Endometrium (tissue), 2 donors: ENCODE measurements at regions not wholly inside any gene's neighbourhood (a gene's known extent, or its start where the extent isn't known, plus 50 kb on each side); places are given as distances from the start of the nearest gene placed in this dataset.

Experiments used
- FAIRE-seq: peaks from 2 replicates; lab custom pipeline; 2012; peaks lifted over from hg19 to GRCh38; lab: Jason Lieb, UNC
- donor health status: control.
- donor health status: control.

GRCh38 chr17:83144421-83145357 lies 65.3 kb downstream of the METRNL start:
- FAIRE-seq: no peak

DNA sequence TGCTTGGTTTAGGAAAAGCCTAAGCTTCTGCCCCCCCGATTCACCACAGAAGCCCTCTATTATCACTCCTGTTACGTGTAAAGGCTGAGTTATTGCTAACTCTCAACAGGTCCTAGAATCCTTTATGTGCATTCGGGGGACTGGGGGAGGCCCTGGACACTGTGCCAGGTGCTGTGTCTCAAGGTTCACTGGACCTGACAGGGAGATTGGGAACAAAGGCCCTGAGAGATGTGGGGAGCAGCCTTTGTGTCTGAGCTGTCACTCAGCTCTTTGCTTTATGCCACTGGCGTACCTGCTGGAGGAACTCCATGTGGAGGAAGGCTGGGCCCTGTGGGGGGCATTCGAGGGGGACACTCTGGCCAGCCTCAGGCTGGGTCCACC lies 65.9 kb downstream of the METRNL start:
- no peak for FAIRE-seq

DNA sequence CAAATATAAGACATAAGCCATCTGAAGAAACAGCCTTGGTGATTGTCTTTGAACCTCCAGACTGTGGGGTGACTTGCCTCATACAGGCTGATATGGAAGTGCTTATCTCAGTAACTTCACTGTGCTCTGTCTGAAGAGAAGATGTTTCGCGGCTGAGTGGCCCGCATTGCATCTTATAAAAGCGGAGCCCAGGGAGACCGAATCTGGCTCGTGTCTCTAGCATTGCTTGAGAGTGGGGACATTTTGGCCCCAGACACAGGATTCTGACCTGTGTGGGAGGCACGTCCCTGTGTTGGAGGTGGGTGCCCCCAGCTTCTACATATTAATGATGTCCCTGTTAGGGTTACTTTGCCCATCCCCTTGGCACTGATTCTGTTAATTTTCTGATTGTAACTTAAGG lies 66.4 kb downstream of the METRNL start:
- FAIRE-seq: no peak

DNA sequence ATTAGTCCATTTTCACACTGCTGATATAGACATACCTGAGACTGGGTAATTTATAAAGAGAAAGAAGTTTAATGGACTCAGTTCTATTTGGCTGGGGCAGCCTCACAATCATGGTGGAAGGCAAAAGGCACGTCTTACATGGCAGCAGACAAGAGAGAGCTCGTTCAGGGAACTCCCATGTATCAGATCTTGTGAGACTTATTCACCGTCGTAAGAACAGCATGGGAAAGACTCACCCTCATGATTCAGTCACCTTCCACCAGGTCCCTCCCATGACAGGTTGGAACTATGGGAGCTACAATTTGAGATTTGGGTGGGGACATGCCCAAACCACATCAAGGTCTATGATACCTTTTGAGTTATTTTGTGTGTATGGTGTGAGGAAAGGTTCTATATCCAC lies 66.9 kb downstream of the METRNL start:
- FAIRE-seq: no peak

DNA sequence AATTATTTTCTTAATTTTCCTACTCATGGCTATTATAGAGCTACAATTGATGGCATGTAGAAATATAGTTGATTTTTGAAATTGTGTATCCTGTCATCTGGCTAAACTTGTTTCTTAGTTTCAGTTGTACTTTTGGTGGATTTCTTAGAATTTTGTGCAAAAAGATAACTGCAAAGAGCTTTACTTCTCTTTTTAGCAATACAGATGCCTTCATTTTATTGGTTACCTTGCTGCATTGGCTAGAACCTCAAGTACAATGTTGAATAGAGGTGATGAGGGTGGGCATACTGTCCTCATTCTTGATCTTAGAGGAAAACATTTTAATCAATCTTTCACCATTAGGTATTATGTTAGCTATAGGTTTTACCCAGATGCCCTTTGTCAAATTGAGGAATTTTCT lies 67.9 kb downstream of the METRNL start:
- FAIRE-seq: no peak

DNA sequence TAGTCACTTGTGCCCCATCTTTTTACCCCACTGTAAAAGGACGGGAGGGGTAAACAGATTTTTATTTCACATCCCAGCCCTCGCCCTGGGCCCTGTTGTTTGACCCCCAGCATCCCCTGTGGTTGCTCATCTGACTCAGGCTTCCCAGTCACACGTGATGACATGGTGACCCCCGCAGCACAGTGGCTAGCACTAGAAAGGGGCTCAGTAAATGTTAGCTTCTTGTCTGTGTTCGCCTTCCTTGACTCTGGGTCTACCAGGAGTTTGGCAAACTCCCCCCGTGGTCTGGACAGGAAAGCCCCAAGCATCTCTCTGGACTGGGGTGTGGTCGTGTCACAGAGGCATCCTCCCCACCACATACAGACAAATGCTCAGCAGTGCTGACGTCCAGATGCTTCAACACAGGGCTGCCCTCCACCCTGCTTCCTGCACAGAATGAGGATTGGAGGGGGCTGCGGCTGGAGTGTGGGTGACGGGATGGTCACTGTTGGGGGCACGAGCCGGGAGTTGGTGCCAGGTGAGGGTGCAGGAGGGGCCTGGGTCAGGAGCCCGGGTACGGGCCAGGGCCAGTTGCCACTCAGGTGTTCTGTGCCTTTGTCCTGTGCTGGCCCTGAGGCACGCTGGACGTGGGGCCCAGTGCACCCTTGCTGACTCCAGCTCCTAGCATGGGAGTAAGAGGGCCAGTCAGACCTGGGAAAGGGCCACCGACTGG lies 69.1 kb downstream of the METRNL start:
- FAIRE-seq: no peak

DNA sequence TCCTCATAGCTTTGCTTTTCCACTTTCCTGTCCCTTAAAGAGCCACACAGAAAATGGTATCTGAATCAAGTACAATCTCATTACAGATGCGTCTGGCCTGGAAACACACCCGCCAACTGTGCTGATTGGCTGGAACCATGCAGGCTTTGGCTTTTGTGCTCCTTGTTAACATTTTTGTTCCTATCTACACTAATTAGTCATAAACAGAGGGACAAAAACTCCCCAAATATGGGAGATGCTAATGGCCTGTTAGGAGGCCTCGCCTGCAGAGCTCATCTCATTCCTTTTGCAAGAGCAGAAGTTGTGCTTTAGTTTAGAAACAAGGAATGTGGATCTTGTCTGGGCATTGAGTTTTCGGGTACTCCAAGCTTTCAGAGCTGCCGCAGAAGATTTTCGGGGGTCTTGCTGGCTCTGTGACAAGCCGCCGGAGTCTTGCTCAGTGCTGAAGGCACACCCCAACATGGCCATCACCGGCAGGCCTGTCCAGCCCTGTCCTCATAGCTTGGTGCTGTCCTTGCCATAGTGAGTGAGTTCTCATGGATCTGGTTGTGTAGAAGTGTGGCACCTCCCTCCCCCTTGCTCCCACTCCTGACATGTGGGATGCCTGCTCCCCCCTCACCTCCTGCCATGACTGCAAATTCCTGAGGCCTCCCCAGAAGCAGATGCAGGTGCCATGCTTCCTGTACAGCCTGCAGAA lies 69.8 kb downstream of the METRNL start:
- no peak for FAIRE-seq

DNA sequence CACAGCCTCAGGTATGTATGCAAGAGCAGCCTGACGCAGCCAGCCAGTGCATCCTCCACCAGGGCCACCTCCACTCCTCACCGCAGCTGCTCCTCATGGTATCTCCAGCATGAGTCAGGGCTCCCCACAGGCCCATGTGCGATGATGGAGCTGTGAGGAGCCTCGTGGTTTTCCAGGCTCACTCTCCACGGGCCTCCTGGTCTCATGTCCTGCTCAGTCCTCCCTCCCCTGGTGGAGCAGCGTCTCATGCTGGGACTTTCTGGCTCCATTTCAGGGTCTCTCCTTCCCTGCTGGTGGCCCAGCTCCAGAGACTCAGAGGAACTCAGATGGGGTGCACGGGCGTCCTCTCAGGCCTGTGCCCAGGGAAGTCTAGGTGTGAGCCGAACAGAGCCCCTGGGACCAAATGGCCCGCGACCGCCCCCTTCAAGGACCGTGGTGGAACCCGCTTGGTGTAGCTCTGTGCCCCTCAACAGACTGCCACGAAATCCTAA lies 70.4 kb downstream of the METRNL start:
- FAIRE-seq: no peak

GRCh38 chr17:83150369-83151055 lies 71.1 kb downstream of the METRNL start:
- FAIRE-seq: no peak

DNA sequence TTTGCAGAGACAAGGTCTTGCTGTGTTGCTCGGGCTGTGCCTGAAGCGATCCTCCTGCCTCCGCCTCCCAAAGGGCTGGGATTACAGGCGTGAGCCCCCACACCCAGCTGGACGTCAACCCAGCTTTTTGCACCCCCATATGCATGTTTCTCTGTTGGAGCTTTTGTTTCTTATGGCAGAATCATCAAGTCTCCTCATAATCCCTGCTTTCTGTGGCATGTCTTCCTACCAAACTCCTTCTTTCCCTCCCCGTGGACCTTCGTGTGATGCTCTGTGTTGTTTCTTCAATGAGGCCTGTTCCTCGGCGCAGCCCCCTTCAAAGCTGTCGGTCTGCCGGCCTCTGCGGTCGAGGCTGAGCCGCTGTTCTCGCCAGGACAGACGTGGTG lies 71.6 kb downstream of the METRNL start:
- no peak for FAIRE-seq

DNA sequence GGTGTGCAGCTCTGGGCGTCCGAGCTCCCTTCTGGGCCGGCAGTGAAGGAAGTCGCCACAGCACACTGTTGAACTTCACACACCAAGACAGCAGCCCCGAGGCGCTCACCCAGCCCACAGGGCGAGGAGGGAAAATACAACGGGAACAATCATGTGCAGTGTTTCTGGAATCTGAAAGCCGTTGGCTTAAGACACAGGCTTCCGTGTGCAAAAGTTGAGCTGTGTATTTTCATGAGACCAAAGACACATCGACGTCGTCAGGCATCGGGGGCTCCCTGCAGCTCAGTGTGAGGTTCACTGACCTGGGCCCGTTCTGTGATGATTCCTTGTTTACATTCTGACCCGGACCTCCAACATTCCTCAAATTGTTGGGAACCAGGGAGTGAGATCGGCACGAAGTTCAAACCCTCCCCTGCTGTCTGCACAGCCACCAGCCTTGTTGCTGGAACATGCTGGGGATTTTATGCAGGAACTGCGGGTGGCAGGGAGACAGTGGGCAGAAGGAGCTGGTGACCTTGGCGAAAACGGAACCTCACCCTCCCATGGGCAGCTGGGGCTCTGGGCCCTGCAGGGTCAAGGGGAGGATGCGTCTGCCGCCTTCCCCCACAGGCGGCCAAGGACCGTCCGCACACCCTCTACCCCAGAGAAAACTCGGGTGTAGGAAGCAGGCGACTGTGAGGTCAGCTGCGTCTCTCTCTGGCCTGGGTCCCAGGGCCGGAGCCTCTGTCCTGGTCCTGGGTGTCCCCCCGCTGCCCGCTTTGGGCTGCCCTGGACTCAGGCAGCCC lies 72.2 kb downstream of the METRNL start:
- no peak for FAIRE-seq

DNA sequence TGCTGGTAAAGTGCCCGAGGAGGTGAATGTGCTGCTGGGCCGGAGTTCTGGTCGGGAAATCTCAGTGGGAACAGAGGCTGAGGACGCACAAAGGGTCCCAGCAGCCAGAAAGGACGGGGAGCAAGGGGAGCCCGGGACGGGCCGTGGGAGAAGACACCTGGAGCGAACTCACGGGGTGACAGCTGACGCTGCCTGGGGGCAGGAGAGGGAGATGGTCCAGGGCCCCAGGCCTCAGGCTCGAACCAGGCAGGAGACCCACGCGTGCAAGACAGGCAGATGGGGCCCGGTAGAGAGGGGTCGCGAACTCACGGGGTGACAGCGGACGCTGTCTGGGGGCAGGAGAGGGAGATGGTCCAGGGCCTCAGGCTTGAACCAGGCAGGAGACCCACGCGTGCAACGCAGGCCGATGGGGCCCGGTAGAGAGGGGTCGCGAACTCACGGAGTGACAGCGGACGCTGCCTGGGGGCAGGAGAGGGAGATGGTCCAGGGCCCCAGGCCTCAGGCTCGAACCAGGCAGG lies 72.9 kb downstream of the METRNL start:
- no peak for FAIRE-seq

DNA sequence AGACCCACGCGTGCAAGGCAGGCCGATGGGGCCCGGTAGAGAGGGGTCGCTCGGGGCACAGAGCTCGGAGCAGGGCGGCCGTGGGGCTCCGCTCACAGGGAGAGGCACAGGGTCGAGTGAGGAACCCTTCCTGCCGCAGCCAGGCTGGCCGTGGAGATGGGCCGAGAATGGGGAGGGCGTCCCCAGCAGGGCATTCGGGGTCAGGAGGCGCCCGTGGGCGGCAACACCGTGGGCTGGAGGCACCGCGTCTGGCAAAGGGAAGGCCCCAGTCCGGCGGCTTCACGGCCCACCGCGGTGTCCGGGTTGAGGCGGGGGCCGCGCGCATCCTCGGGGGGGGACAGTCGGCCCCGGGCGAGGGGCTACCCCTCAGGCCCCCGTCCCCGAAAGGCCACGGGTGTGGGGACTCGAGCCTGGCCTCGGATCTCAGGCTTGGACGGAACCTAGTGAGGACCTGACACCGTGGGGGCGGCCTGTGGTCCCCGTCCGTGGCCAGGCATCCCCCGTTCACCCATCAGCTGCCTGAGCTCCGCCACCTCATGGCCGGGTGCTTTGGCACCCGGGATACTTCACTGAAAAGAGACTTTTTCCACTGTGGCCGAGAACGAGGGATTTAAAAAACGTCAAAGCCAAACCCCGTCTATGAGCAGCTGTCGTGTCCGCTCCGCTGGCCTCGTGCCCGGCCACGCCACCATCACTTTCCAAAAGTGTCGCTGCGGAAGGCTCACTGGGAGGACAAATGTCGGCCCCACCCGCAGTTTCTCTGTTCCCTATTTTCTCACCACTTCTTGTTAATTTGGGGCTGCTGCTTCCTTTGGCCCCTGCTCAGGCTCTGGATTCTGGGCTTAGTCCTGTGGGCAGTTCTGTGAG lies 73.6 kb downstream of the METRNL start:
- no peak for FAIRE-seq

- FAIRE-seq: no peak
These were observed 74.4 kb downstream of the METRNL start for GRCh38 chr17:83153681-83154310.

DNA sequence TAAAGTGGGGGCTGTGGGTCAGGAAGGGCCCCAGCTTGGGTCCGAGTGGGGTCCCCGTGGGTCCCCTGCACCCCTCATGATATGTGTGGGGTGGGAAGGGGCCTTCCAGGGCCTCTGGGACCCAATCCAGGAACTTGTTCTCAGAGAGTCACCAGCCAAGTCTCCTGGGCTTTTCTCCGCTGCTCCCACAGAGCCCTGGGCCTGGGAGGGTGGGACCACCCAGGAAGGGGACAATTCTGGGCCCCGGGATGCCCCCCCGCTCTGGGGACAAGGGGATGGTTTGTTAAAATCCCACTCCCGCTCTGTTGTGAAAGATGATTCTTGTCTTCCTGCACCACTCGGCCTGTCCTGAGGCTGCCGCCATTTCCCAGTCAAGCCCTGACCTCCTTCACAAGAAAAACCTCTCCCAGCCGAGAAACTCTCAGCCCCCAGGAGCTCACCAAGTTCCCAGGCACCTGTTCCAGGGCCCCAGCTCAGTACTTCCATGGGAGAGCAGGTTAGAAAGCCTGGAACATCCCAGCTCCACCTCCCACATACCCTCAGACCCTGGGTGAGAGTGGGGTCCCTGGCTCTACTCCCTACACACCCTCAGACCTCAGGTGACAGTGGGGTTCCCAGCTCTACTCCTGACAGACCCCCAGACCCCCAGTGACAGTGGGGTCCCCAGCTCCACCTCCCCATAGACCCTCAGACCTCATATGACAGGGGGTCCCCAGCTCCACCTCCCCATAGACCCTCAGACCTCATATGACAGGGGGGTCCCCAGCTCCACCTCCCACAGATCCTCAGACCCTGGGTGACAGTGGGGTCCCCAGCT lies 75.1 kb downstream of the METRNL start:
- FAIRE-seq: no peak

- no peak for FAIRE-seq
These were observed 76.0 kb downstream of the METRNL start for GRCh38 chr17:83155128-83156121.

- no peak for FAIRE-seq
These were observed 77.0 kb downstream of the METRNL start for GRCh38 chr17:83156408-83156807.
